HG02763 (cell line): ENCODE measurements at regions not wholly inside any gene's neighbourhood (a gene's known extent, or its start where the extent isn't known, plus 50 kb on each side); places are given as distances from the start of the nearest gene placed in this dataset.

Experiments
- ATAC-seq: cut with Tn5 transposase; IDR thresholded peaks from one replicate; pipeline ENCODE4 v1.9.1; 2021; ENCODE audit warnings: mild to moderate bottlenecking, moderate library complexity; ENCODE audit not compliant: unreplicated experiment

DNA sequence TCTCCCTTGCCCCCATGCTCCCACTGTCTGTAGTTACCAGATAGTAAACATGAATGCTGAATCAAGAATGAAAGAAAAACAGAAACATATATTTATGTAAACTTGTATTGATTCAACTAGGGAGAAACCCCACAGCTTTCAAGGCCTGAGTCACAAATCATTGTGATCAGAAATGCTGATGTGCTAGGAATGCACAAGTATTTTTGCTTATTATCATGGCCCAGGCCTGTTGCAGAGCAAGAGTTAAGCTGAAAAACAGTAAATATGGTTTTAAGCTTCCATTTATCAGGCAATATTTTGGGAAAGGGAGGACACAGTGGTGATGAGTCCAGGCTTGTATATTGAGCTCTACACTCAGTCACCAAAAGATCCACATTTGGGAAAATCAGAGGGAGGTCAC is 669.6 kb downstream of the DIAPH3 start:
- ATAC-seq = no peak

GRCh38 chr13:59494560-59494970 is 669.2 kb downstream of the DIAPH3 start:
- ATAC-seq = no peak

DNA sequence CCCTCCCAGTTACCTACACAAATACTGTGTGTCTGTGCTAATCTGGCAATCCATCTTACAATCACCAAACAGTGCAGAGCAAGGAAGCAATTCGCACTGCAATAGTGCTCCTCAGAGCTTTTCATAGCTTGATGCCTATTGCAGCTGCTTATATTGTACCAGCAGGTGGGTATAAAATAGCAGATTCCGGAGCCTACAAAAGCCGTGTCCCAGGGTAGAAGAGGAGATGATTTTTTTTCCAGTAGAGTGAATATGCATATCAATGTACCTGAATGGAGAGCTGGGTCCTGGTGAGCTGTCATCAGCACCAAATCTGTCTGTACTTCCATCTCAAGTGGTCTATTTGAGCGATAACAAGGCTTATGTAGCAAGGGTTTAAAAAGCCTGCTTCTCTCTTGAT is 668.4 kb downstream of the DIAPH3 start:
- no peak for ATAC-seq

- no peak for ATAC-seq
Observed at GRCh38 chr13:59495936-59496512, 667.7 kb downstream of the DIAPH3 start.

DNA sequence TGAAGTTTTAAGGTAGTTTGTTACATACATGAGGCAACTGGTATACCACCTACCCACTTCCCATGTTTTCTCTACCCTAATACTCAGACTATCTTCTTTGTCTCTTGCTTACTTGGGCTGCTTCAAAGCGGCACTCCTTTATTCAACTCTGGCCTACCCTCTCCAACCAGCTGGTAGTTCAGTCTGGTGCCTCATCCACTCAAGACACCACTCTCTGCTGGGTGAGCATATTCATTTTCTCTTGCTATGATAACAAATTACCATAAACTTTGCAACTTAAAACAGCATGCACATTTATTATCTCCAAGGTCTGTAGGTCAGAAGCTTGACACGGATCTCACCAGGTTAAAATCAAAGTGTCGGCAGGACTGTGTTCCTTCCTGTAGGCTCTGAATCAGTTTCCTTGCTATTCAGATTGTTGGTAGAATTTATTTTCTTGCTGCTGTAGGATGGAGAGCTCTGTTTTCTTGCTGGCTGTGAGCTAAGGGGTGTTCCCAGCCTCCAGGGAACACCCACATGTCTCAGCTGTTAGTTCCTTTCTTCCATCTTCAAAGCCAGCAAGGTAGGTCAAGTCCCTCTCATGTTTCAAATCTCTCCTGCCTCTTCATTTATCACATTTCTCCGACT is 666.0 kb downstream of the DIAPH3 start:
- ATAC-seq = no peak

DNA sequence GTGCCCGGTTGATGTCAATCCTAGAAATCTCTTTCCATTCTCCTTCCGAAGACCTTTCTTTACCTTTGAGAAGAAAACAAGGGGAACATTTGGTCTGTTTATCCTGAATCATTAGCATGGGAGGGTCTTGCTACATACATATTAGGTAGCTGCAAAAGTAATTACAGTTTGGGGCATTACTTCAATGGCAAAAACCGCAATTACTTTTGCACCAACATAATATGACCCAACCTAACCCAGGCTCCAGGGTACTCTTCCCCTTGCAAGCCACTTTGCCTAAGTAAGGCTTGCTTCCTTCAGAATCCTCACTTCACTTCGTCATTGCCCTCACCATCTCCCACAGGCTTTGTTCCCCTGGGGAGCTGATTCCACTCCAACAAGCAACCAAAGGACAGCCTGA is 662.7 kb downstream of the DIAPH3 start:
- no peak for ATAC-seq

GRCh38 chr13:59504407-59504806 is 659.3 kb downstream of the DIAPH3 start:
- no peak for ATAC-seq

DNA sequence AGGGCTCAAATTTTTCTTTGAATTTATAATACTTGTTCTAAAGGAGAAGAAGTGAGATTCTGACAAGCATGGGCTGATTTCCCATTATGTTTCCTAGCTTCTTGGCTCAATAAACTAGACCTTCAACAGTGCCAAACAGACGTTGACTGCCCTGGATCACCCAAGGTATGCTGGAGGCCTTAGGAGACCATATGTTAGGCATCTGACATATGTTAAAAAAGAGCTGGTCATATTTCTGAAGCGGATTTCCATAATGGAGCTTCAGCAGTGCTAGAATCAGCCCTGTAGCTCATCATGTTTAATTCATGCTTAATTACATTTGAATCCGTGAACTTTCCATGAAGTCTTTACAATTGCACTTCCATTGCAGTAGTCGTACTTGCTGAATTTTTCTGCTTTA is 653.3 kb downstream of the DIAPH3 start:
- no peak for ATAC-seq

DNA sequence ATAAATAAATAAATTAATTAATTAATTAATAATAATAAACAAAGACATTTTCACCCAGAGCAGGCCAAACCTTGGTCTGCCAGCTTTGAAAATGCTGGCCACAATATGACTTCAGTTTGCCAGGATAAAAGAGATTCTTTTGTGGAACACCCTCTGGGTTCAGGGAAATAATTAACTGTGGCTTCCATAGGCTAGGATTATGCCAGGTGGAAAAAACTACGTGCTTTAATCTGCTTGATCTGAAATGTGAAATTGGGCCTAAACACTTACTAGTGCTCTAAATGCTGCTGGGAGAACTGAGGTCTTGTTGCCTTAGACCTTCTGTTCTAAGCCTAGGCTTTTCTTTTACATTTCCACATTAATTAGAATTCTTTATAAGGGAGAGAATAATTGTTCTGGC is 650.0 kb downstream of the DIAPH3 start:
- ATAC-seq = no peak

- no peak for ATAC-seq
Observed at GRCh38 chr13:59514316-59514715, 649.4 kb downstream of the DIAPH3 start.

DNA sequence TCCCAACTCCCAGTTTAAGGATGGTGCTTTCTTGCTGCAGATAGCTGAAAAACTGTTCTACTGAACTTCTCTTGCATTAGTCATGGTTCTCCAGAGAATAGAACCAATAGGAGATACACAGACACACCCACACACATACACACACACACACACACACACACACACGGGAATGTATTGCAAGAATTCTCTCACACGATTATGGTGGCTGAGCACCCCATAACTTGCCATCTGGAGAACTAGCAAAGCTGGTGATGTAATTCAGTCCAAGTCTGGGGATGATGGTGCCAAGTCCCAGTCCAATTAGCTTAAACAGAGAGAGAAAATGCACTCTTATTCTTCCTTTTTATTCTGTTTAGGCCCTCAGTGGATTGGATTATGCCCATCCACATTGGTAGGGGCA is 643.9 kb downstream of the DIAPH3 start:
- no peak for ATAC-seq

DNA sequence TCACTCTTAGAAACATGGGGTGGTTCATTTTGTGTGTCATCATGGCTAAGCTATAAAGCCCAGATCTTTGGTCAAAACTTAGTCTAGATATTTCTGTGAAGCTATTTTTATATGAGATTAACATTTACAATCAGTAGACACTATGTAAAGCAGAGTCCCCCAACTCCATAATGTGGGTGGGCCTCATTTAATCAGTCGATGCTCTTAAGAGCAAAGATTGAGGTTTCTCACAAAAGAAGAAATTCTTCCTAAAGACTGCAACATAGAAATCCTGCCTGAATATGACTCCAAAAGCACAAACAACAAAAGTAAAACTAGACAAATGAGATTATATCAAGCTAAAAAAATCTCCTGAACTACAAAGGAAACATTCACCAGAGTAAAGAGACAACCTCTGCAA is 642.2 kb downstream of the DIAPH3 start:
- no peak for ATAC-seq

DNA sequence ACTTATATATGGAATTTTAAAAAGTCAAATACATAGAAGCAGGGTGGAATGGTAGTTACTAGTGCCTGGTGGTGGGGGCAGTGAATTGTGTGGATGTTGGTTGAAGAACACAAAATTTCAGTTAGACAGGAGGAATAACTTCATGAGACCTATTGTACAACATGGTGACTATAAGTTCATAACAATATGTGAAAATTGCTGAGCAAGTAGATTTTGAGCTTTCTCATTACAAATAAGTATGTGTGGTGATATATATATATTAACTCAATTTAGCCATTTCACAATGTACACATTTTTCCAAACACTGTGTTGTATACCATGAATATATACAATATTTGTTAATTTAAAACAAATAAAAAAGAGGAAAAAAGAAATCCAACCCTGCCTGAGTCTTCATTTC is 641.1 kb downstream of the DIAPH3 start:
- no peak for ATAC-seq

- ATAC-seq = no peak
Observed at GRCh38 chr13:59527500-59527899, 636.2 kb downstream of the DIAPH3 start.

- no peak for ATAC-seq
Observed at GRCh38 chr13:59531571-59532091, 632.1 kb downstream of the DIAPH3 start.

DNA sequence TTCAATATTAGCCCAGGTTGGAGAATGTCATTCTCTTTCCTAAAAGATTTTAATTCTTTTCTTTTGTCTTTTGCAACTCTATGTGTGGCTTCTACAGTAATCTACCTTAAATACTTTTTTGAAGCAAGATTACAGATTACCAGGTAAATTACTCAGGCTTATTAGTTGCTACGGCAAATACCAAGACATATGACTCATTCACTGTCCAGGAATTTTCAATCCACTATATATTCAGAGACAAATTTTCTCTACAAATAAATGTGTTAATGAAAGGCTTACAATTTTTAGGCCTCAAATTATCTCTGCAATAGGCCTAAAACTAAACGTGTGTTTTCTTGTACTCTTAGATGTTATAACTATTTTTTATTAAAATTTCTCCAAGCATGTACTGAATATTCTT is 631.3 kb downstream of the DIAPH3 start:
- ATAC-seq = no peak

- no peak for ATAC-seq
Observed at GRCh38 chr13:59533561-59534555, 629.9 kb downstream of the DIAPH3 start.

GRCh38 chr13:59534806-59535205 is 628.9 kb downstream of the DIAPH3 start:
- ATAC-seq = no peak

DNA sequence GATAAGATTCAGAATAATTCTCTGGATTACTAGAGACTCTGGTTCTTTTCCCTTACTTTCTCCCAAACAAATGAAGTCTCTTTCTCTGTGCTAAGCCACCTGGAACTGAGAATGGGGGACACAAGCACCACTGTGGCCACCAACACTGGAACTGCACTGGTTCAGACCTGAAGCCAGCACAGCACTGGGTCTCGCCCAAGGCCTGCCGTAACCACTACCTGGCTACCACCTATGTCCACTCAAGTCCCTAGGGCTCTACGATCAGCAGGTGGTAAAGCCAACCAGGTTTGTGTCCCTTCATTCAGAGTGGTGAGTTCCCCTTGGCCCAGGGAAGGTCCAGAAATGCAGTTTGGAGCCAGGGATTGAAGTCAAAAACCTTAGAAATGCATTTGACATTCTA is 626.2 kb downstream of the DIAPH3 start:
- ATAC-seq = no peak

DNA sequence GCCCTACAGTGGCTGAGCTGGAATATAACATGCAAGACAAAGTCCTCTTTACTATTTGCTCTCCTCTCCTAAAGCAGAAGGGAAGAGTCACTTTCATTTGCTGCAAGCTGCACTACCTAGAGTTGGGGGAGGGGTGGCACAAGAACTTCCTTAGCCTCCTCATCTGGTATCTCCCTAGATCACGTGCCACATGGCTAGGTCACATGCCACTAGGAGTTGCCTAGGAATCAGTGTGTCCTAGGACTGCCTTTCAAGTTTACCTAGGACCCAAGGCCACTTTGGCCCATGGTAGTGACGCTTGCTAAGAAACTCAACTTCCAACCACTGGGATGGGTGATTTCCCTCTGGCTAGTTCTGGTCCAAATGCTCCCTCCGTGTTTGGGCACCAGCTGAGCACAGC is 625.2 kb downstream of the DIAPH3 start:
- no peak for ATAC-seq

DNA sequence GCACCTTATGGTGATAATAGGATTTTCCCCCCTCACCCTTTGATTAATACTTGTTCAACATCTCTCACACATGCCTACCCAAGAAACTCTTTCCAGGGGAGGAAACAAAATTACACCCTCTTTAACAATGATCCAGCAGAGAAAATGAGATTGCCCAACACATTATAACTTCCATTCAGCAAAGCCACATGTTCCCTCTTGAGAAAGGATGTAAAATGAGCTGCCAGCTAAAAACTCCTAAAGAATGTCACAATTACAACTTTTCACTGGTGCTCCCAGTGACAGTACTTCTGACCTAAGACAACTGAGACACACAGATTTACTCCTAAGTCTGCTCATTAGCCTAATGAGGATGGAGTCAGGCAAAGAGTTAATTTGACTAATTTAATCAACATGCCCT is 621.4 kb downstream of the DIAPH3 start:
- no peak for ATAC-seq

DNA sequence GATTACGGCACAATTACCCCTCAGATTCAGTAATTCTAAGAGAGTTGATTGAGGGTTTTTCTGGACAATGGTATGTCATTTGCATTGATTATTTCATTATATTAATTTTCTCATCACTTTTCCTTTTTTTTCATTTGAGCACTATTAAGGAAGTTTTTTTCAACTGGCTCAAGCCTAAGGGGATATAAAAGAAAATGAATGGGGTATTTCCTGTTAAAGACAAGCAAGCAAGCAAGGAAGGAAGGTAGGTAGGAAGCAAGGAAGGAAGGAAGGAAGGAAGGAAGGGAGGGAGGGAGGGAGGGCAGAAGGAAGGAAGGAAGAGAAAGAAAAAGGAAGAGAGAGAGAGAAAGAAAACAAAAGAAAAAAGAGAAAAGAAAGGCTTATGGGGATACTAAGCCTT is 620.3 kb downstream of the DIAPH3 start:
- ATAC-seq = no peak
